IPS-NIHi7 (cell line): ENCODE measurements at regions not wholly inside any gene's neighbourhood (a gene's known extent, or its start where the extent isn't known, plus 50 kb on each side); places are given as distances from the start of the nearest gene placed in this dataset.
"Not testable (repeated sequence)": the region's sequence is repeated elsewhere in the genome, so short reads cannot be mapped to it uniquely, and the experiment has no call there.

Experiments
- DNase-seq: peaks from one replicate; pipeline ENCODE4 v3.0.0; 2012; ENCODE audit warnings: mixed read lengths; ENCODE audit errors: extremely low spot score

DNA sequence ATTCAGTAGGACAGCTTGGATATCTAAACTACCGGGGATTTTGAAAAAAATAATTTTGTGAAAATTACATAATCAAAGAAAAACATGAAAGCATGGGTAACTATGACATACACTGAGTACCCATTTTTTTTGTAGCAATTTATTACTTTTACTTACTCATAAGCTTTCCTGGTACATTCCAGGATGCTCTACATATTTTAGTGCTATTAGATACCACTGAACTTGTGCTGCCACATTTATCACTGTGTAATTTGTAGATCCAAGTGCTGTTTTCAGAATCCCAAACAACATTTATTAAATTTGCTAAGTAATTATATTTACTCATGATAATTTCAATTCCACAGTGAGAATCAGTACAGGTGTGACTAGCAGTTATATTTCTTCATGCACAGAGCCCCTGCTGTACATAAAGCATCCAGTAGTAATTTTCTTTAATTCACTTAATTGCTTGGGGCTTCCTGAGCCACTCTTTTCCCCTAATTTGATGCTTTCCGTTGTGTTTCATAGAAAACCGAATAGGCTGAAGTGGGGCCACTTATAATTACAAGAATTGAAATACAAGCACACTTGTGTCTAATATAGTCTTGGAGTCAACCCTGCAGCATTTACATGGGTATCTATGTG is 2254.4 kb downstream of the ARAP2 start:
- DNase-seq: no peak

DNA sequence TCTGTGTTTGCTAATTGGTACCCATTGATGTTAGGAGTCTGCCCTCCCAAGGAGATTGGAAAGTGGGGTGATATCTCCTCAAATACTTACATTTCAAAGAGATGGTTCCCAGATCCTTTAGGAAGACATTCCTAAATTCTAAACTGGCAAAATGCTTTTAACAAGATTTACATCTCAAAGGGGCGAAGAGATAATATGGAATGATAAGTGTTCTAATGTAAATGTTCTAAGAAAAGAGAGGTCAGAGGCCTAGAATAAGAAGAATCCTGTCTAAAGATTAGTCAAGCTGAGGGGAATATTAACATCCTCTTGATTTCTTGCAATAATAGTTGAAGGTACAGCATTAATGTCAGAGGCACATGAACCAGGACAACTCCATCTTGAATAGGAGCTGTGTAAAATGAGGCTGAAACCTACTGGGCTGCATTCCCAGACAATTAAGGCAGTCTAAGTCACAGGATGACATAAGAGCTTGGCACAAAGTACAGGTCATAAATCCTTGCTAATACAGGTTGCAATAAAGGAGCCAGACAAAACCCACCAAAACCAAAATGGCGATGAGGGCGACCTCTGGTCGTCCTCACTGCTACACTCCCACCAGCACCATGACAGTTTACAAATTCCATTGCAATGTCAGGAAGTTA is 2248.1 kb downstream of the ARAP2 start:
- DNase-seq: no peak

DNA sequence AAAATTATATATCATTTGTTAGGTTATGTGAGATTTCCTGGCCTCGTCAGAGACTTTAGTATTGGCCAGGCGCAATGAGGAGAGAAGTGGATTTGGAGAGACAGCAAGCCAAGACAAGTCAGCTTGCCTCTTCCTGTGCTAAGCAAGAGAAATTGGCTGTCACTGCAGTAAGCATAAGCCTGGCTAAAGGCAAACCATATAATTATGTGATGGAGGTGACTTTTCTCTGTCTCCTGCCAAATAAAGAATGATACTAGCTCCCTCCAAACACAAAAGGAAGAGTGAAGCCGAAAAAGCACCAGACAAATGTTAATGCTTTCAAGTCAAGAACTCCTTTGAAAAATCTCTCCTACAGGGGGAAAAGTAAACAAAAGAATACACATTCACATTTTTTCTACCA is 2246.0 kb downstream of the ARAP2 start:
- DNase-seq: no peak

DNA sequence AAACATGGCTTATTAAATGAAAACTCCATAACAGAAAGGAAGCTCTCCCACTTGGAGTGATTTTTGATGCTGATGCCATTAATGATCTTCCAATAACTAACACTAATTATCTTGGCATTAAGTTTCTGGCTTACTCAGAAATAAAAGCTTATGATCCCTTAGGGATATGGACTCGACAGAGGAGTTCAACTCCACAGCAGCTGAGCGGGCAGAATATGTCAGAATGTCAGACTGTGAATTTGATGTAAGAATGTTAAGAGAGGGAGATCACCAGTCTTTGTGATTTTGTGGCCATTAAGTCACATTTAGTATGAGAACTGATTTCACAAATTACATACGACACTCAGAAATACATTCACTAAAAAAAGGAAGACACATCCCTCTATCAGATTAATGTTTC is 2244.0 kb downstream of the ARAP2 start:
- DNase-seq: no peak

DNA sequence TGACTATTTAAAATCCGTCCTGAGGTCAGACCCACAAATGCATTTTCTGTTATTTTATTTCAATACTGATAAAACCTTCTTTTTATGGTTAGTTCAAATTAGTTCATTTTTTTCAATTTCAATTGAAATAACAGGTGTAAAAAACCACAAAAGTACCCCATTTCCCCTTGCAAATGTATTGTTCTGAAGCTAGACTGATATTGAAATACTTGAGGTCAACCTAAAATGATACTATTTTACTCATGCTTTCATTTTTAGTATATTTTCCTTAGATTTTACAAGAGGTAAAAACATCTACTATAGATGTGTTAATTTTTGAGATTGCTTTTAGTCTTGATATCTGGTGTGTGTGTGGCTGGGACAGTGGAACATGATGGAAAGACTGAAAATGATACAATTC is 2237.8 kb downstream of the ARAP2 start:
- DNase-seq: not testable (repeated sequence)

DNA sequence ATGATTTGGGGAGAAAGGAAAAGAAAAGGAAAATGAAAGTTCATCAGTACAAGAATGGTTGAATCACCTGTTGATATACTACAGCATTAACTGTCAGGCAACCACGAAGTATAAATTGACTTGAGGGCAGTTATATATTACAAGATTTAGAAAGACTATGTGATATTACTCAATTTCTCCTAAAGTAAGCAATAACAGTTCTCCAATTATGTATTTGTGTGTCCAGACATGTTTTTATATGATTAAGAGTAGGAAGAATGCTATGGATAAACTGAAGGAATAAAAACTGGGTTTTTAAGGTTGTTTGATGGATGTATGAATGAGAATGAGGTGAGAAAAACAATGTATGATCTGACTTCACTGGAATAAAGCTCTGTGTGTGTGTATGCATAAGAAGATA is 2234.4 kb downstream of the ARAP2 start:
- DNase-seq: no peak

DNA sequence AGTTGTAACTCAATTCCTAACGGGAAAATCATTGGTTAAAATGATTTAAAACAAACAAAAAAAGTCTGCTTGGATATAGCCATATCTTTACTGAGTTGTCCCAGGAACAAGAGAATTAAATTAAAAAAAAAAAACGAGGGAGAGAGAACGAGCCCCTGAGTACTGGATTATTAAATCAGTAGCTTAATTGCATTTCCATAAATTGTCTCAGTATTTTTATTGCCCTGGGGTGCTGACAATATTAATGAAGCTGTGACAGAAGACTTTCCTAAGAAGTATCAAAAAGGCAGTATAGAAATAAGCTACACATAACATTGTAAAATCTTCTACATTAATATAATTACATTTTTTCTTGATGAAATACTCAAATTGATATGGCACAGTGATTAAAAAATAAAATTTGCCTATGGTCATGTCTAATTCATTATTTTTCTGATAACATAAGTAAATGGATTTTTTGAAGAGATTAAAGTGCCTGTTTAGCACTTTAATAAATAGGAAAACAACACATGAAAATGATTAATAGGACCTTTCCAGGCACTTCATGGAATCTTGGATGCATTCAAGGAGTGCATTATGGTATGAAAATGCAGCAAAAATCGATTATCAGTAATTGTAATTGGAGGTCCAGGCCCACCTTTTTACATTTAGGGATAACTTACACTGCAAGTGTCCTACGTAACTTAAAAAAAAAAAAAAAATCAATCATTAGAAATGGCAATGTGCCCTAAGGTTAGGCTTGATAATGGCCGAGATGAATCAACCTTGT is 2233.4 kb downstream of the ARAP2 start:
- no peak for DNase-seq

DNA sequence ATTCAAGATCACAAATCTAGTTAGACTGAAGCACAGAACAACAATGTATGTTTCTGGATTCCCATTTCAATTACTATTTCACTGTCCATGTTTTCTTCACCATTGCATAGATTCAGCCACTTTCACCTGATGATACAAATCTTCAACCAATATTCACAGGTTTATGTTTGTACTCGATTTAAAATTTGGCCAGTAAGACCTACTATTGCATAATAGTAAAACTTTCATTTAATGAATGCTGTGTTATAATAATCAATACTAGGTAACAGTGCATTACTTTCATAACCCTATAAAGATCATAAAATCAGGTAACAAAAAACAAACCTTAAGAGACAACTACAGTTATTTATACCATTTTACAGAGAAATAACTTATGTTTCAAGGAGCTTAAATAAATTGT is 2209.1 kb downstream of the ARAP2 start:
- no peak for DNase-seq

DNA sequence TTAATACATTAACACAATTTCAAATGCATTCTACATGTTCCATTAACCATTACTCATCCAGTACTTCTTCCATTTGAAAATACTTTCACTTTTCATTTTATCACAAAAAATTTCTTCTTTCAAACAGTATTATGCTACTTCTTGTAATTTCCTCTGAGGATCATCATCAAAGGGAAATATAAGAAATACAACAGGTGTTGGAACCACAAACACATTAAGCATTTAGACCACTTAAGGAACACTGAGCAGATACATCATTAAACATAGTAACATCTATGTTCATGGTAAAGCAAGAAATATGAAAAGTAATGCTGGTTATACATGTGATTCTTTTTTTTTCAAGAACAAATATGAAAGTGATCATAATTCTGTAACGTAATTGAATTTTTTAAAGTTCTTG is 2207.0 kb downstream of the ARAP2 start:
- no peak for DNase-seq

DNA sequence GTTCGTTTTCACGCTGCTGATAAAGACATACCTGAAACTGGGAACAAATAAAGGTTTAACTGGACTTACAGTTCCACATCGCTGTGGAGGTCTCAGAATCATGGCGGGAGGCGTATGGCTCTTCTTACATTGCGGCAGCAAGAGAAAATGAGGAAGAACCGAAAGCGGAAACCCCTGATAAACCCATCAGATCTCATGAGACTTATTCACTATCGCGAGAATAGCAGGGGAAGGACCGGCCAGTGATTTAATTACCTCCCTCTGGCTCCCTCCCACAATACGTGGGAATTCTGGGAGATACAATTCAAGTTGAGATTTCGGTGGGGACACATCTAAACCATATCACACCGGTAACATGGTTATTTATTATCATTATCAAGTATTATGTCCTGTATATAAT is 2204.5 kb downstream of the ARAP2 start:
- no peak for DNase-seq

DNA sequence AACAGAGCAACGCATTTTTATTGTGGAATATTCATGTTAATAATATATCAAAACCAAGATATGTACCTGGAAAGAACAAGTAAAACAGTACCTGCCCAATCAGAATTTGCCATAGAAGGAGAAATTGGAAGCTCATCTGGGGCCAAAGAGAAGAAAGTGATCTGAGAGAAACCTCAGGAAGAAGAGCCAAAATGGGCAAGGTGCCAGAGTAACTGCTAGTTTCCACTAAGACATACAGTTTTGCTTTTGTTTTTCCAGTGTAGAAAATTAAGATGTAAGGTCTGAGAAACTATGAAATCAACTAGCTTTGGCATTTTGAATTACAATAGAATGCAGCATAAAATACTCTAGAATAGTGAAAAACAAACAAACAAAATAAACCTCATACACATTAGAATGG is 2201.2 kb downstream of the ARAP2 start:
- DNase-seq: no peak

DNA sequence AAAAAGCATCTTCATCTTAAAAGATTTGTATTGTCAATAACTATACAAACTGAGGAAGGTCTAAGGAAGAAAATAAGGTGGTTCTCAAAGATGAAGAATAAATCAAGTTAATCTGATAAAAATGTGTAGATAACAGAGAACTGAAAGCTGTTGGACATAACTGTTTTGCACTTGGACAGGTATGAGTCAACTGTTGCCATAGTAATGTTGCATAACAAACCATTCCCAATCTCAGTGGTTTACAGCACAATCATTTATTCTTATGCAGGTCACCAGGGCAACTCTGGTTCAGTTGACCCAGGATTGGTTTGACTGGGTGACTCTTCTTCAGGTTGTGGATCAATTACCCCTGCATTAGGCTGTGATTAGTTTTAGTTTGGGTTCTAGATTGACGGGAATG is 2197.7 kb downstream of the ARAP2 start:
- DNase-seq: no peak

DNA sequence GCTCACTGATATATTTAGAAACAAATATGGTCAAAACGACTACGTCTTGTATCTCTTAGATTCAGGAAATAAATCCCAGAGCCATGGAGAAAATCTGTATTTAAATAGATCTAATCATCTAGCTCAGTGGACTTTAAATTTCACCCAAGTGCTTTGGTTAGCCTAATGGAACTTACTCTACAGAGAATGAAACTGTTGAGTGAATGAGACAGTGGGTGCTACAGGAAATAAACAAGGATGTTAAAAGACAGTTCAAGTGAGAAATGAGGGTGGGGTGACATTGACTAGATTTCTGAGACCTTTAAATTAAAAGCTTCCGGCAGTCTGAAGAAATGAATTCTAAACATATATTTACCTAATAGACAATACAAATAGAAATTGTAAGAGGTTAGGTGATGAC is 2197.0 kb downstream of the ARAP2 start:
- no peak for DNase-seq

DNA sequence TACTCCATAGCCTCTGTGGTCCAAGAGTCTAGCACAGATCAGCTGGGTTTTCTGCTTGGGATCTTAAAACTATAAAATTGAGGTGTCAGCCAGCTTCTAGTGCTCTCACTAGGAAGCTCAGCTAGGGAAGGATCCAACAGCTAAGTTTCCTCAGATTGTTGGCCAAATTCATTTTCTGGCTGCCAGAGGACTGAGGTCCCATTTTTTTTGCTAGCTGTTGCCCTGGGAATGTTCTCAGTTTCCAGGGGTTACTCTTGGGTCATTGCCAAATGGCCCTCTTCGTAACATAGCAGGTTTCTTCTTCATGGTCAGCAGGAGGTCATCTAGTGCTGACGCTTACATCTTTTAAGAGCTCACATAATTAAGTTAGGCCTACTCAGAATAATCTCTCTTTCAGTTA is 2178.2 kb downstream of the ARAP2 start:
- DNase-seq: no peak

DNA sequence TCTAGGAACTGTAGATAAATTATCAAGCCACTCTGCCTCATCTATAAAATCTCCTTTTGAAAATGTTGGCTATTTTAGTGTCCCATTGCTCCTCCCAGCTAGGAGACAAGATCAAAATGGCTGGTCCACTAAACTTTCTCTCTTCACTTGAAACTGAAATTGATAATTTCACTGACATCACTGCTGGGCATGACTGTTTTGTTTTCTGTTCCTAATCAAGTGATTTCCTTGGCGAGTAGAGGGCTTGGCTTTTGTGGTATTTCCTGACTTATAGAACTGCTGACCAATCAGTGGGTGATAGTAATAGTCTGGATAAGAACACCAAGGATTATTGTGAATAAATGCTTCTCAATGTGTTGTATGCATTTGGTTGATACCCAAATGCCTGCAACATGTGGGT is 2152.9 kb downstream of the ARAP2 start:
- no peak for DNase-seq

DNA sequence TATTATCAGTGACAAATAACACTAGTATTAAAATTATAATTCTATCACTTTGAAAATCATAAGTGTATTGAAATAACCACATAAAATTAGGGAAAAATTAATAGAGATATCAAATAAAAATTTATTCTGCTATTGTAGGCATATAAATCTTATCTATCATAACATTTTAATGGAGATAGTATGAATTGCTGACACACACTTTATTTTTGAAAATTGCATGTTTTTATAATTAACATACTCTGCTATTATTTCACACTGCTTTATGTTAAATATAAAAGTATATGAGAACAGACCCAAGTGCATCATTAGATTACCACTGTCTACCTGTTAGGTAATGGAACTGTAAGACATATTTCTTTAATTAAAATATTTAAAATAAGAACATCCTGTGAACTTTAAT is 2150.2 kb downstream of the ARAP2 start:
- DNase-seq: no peak

DNA sequence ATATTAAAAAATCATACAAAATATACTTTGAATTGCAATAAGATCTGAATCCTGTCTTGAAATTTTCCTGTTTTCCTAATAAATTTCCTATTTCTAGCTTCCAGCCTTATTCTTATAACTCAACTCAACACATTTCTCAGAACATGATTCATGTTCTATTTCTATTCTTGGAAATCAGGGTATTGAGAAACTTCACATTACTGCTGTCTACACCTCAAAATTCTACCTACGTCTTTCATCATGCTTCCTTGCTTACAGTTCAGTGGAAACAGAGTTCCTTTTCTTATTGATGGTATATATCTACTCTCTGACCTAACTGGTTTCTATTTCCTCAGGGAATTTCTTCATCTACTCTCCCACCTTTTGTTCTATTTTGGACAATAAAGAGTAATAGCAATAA is 2139.0 kb downstream of the ARAP2 start:
- DNase-seq: no peak

DNA sequence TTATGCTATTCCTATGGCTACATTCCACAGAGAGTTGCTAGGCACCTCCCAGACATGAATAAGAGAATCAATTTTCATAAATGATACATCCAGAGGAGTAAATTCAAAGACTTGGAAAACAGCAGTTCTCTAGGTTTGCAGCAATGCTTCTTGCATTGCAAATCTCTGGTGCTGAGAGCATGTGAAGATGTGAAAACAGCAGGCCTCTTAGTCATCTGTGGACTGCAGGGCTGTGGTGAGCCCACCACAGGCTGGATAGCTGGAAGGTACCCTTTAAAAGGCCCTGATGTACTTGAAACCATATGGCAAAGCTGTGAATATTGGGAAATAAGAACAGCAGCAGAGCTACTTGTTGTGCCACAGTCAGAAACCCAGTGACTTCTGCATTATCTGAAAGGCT is 2135.9 kb downstream of the ARAP2 start:
- DNase-seq: no peak

DNA sequence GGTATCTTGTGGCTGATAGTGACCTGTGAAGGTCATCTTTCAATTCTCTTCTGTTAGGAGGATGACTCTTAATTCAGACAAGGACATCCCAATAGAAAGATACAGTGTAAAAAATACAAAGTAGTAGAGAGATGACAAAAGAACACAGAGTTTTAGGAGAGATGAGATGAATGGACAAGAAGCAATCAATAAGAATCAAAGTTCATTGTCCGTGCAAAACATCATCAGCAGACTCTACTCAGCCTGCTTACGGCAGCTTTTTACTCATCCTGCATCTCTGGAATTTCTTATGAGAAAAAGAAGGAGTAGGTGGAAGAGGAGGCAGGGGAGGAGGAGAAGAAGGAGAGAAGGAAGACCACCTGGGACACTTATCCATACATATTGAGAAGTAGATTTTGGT is 2131.7 kb downstream of the ARAP2 start:
- no peak for DNase-seq

DNA sequence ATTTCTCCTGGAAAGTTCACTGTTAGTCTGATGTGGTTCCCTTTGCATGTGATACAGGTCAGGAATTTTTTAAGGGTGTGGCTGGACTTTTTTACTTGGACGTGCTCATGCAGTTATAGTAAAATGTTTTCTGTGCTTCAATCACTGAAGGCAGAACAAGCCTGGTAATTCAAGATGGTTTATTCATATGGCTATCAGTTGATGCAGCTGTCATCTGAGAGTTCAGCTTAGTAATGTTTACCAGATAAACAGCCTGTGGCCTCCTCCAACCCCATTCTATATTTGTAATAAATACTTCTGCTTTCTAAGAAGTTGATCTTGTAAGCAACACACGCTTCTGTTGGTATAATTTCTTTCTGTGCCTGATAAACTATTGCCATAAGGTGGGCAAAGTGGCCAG is 2105.9 kb downstream of the ARAP2 start:
- no peak for DNase-seq

DNA sequence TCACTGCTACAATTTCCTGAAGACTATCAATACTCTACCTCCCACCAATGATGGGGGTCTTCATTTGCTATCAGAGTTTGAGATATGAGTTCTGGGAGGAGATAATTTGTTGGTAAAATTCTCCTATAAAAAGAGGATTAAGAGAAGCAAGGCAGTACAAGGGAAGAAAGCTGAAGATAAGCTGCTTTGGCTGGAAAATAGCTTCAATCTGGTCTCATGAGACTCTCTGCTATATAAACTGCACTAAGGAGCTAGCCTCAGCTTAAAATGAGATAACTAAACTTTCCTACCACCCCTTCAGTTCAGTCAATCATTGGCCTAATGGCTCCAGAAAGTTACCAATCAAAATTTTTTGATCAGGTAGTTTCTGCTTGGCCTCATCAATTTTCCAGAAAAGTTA is 2105.0 kb downstream of the ARAP2 start:
- DNase-seq: no peak

DNA sequence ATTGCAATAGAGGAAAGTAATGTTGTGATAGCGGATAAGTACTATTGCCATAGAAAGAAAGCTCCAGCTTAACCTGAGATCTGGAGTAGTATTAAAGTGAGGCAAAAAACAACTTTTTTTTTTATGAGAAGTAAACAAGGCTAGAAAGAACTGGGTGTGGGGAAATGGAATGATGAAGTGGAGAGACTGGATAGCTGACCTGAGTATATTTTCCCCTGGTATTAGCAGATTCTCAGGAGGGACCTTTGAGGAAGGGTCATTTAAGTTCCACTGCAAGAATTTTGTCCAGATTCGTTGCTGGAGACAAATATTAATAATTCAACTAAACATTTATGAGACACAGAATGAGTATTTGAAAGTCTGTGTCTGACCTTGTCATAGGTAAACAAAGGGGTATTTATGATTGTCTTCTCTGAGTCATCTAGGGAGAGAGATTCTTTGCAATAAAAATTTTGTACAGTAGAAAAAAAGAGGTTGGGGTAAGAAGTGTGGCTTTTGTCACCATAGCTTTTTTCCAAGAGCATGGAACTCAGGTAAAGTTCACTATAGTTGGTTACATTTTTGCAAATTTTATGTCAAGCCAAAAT is 2095.9 kb downstream of the ARAP2 start:
- no peak for DNase-seq

DNA sequence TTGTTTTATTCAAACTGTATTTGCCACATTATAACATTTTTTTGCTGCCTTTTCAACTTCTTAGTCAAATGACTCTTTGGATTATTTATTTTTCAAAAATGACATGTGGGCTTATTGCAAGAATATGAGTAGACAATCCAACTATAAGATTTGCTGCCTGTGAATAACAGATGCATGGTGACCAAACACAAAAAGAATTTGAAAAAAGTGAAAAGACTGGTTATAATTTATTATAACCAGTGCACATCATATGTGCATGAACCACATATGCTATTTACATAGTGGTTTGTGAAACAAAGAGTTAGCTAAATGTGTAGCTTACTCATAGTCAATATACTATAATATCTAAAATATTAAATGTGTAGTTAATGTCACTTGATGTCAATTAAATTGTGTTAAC is 2086.8 kb downstream of the ARAP2 start:
- DNase-seq: no peak
